Rectal smooth muscle tissue (tissue), 1 donor: ENCODE measurements at regions not wholly inside any gene's neighbourhood (a gene's known extent, or its start where the extent isn't known, plus 50 kb on each side); places are given as distances from the start of the nearest gene placed in this dataset.

Experiments used
- H3K27ac ChIP-seq: one replicate; pipeline ENCODE4 v1.7.0; 2013; ENCODE audit warnings: low read depth, low read length, inconsistent platforms
- H3K27me3 ChIP-seq: one replicate; pipeline ENCODE4 v1.7.0; 2013; ENCODE audit warnings: low read length; ENCODE audit not compliant: control insufficient read depth, insufficient read depth
- H3K36me3 ChIP-seq: one replicate; pipeline ENCODE4 v1.7.0; 2013; ENCODE audit warnings: low read length; ENCODE audit not compliant: control insufficient read depth, insufficient read depth
- H3K4me1 ChIP-seq: one replicate; pipeline ENCODE4 v1.7.0; 2013; ENCODE audit warnings: low read length; ENCODE audit not compliant: control insufficient read depth, insufficient read depth
- H3K4me3 ChIP-seq: one replicate; pipeline ENCODE4 v1.7.0; 2013; ENCODE audit warnings: low read length
- H3K9ac ChIP-seq: one replicate; pipeline ENCODE4 v1.7.0; 2013; ENCODE audit warnings: low read length

DNA sequence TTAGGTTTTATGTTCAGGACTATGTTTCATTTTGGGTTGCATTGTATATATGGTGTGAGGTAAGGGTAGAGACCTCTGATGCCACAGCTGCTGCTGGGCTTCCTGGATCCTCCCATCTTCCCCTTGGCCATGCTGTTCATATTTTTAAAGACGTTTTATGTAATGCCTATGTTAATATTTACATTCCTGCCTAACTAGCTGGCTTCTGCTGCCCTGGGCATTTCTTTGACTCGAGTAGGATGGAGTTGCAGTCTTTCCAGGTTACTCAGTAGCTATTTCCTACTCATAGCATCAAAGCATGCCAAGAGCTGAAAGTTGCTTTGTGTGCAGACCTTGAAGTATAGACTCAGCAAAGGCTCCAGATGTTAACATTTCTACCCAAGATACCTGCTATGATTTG, 220.5 kb upstream of the CADM1 start:
- no peak overlapping the region for H3K9ac ChIP-seq
- no peaks in the 10 kb centered on the region for H3K27me3 ChIP-seq
- no peak overlapping the region for H3K27ac ChIP-seq
- H3K36me3 ChIP-seq = no peaks in the 10 kb centered on the region
- H3K4me3 ChIP-seq = no peak overlapping the region
- no peaks in the 10 kb centered on the region for H3K4me1 ChIP-seq

DNA sequence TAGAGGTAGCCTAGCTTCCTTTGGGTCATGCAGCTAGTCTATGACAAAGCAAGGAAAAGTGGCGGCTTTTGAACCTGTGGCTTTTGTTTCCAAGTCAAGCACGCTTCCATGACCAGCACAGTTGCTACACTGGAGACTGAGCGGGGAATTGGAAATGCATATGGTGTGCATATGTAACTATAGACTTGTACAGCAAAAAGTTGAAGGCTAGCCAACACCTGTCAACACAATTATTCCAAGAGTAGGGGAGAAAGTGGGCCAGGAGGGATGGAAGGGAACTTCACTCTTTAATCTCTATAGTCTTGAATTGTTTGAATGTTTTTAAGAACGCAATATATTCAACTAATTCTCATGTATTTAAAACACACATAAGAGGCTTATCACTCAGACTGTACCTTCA, 218.5 kb upstream of the CADM1 start:
- Histone ChIP-seq H3K9ac (no peak overlapping the region), H3K4me1 (no peaks in the 10 kb centered on the region), H3K27ac (no peak overlapping the region), H3K36me3 (no peaks in the 10 kb centered on the region), H3K4me3 (no peak overlapping the region), H3K27me3 (no peaks in the 10 kb centered on the region)

DNA sequence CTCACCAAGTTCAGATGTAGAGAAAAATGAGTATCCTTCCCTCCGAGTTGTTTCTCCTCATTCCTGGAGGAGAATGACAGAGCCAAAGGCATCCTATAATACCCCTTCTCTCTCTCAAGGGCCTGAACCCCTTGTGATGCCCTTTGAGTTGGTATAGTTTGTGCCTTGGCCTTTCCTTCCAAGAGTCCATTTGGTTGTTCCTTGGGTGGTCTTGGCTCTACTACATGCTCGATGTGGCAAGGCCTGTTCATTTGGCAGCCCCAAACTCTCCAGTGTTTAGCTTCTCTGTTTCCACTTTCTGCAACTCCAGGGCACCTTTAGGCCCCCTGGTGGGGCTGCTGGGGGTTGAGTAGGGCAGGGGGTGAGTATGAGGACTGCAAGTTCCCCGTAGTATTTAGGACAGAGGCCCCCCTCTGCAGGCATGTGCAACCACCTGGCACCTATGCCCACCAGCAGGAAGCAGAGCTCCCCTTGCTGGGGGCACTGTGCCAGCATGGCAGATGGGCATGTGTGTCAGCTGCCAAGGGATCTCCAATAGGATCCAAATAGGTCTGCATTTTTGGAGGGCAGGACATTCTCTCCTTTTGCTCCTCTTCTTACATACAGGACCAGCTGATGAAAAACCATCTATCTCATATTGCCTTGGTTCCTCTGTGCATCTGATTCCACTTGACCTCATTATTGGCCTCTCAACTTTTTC, 217.2 kb upstream of the CADM1 start:
- H3K4me1 ChIP-seq = no peaks in the 10 kb centered on the region
- no peaks in the 10 kb centered on the region for H3K27me3 ChIP-seq
- H3K4me3 ChIP-seq = no peak overlapping the region
- no peaks in the 10 kb centered on the region for H3K36me3 ChIP-seq
- H3K27ac ChIP-seq = no peak overlapping the region
- H3K9ac ChIP-seq = no peak overlapping the region

DNA sequence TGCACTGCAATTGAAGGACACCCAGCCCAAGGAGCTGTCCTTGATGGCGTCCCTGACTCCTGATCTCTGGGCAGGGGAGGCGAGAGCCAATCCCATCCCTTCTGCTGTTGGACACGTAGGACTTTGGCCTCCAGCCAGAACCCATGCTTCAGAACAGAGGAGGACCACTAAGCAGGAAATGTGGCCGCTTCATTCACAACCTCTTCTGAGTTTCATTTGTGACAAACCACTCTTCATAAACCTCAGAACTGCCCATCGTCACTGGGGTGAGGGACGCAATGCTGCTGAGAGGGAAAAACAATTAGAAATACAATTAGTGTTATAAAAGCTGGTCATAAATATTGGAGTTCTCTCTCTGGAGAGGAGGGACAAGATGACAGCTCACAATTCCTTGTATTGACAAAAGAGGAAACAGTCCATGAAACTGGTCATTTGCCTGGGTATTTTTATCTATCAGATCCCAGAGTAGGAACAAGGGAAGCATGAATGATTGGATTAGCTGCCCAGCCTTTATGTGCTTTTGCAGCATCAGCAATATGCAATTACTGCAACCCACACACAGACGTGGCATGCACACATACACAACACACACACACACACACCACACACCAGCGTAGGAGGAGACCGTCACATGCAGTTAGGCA, 216.5 kb upstream of the CADM1 start:
- H3K9ac ChIP-seq = no peak overlapping the region
- H3K4me1 ChIP-seq = no peaks in the 10 kb centered on the region
- no peaks in the 10 kb centered on the region for H3K27me3 ChIP-seq
- H3K36me3 ChIP-seq = no peaks in the 10 kb centered on the region
- no peak overlapping the region for H3K27ac ChIP-seq
- H3K4me3 ChIP-seq = no peak overlapping the region

DNA sequence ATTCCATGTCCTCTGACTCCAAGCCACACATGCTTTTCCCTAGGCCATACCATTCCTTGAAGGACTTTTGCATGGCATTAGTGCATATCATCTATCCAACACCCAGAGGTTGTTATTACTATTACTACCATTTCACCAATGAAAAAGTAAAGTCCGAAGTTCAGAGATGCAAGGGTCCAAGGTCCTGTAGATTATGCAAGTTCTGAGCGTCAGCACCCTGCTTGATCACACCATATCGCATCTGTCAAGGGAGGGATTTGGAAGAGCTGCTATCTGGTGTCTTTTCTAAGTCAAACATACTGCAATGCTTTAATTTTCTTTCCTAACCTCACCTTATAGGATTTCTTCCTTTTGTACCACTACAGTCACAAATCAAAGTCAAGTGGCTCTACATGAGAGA, 214.7 kb upstream of the CADM1 start:
- Histone ChIP-seq H3K4me1 (no peaks in the 10 kb centered on the region), H3K27ac (no peak overlapping the region), H3K36me3 (no peaks in the 10 kb centered on the region), H3K9ac (no peak overlapping the region), H3K4me3 (no peak overlapping the region), H3K27me3 (no peaks in the 10 kb centered on the region)

DNA sequence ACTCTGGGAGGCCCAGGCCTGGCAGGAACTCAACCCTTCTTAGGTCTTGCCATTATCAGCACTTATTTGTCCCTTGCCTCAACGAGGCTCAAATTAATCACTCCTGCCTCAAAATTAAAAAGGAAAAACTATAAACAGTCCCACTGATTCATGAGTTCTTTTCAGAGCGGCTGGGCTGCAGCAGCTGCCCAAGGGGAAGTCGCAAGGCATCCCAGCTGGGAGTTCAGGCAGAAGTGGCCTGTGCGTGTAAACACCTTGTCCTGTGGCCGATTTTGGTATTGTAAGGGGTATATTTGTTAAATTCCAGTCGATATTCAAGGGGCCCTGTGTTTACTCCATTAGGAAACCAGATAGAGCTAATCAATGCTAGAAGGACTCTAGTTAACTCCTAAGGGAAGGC, 213.9 kb upstream of the CADM1 start:
- H3K9ac ChIP-seq = no peak overlapping the region
- no peaks in the 10 kb centered on the region for H3K4me1 ChIP-seq
- no peak overlapping the region for H3K4me3 ChIP-seq
- no peaks in the 10 kb centered on the region for H3K27me3 ChIP-seq
- no peaks in the 10 kb centered on the region for H3K36me3 ChIP-seq
- no peak overlapping the region for H3K27ac ChIP-seq

DNA sequence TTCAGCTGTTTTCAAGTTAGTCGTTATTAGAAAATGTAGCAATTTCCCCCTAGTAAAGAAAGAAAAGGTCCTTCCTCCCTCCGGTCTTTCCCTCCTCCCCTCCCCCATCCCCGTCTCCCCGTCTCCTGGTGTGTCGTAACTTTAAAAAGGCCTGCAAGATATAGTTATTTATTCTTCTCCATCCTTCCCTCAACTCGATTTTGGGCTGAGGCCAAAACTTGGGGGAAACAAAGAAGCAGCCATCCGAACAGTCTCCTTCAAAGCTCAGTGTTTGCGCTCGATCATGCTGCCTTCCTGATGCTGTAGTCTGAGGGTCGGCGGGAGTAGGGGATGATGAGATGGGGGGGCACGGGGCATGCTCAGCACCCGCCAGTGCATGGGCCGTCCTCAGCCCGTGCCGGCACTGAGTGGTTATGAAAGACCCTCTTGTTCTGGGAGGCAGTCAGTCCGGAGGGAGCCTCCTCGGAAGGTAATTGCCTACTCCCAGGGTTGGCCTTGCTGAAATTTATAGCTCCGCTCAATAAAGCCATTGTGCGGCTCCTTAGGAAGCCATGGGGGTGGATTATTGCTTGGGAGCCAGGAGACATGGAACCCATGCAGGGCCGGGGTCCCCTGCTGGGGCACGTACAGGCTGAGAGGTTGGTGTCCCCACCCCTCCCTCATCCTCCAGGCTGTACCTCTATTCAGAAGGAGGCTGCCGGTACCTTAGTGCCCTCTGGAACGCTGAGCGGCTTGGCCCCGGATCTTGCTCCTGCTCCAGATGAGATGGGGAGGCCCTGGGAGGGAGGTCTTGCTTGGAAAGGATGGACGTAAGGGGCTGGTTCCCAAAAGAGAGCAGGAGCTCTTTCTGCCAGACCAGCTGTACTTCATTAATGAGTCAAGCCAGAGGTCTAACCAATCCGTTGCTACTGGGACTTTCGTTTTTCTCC, 212.7 kb upstream of the CADM1 start:
- H3K4me3 ChIP-seq = no peak overlapping the region
- H3K27me3 ChIP-seq = no peaks in the 10 kb centered on the region
- H3K4me1 ChIP-seq = no peaks in the 10 kb centered on the region
- no peak overlapping the region for H3K9ac ChIP-seq
- no peak overlapping the region for H3K27ac ChIP-seq
- no peaks in the 10 kb centered on the region for H3K36me3 ChIP-seq

DNA sequence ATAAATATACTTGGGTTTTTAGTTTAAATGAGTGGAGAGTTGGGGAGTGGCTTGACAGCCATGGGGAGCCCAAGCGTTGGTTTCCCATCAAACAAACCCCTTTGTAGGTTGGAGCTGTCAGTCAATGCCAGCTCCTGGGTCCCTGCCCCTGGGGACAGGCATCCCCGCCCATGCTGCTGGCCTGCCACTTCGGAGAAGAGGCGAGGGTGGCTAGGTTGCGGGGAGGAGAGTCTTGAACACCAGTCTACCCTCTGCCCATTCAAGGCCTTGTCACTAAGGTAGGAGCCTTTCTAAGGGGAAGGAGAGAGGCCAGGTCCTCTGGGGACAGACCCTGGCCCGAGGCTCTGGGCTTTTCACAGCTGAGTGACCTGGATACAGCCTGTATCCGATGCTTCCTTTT, 211.9 kb upstream of the CADM1 start:
- no peak overlapping the region for H3K4me3 ChIP-seq
- H3K27ac ChIP-seq = no peak overlapping the region
- no peaks in the 10 kb centered on the region for H3K4me1 ChIP-seq
- H3K27me3 ChIP-seq = no peaks in the 10 kb centered on the region
- no peak overlapping the region for H3K9ac ChIP-seq
- H3K36me3 ChIP-seq = no peaks in the 10 kb centered on the region

DNA sequence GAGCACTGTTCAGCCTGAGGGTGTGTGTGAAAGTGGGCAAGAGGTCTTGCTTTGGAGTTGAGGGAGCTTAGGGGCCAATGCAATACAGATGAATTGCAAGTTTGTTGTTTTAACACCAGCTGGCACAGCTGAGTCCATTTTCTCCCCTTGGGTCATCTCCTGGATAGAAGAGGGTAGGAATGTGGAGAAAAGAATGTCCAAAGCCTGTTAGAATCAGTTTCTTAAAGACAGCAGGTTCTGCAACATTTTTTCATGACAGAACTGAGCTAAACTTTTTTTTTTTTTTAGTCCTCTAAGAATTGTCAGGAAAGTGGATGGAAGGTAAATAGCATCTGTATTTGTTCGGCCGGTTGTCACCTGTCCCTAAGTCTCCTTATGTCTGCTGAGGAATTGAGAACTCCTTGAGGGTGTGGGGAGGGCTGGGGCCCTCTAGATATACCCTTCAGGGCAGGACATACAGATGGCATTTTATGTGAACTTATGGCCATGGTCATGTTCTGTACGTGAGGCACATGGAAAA, 211.1 kb upstream of the CADM1 start:
- Histone ChIP-seq H3K36me3 (no peaks in the 10 kb centered on the region), H3K4me3 (no peak overlapping the region), H3K27ac (no peak overlapping the region), H3K4me1 (no peaks in the 10 kb centered on the region), H3K27me3 (no peaks in the 10 kb centered on the region), H3K9ac (no peak overlapping the region)

DNA sequence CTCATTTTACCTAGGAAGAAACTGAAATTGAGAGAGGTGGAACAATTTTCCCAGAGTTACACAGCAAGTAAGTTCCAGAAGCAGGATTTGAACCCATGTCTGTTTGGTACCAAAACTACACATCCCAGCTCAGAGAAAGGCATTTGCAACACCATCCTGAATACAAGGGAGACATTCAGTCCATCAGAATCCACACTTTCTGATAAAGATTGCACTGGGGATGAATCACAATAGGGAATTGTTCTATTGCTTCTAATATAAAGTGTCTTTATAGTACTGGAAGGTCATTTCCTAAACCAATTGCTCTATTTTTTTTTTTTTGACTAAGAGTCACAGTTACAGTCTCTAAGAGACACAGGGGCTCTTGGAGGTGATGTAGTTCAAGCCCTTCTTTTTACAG, 208.1 kb upstream of the CADM1 start:
- no peak overlapping the region for H3K9ac ChIP-seq
- no peaks in the 10 kb centered on the region for H3K36me3 ChIP-seq
- no peak overlapping the region for H3K27ac ChIP-seq
- no peaks in the 10 kb centered on the region for H3K27me3 ChIP-seq
- no peaks in the 10 kb centered on the region for H3K4me1 ChIP-seq
- H3K4me3 ChIP-seq = no peak overlapping the region

DNA sequence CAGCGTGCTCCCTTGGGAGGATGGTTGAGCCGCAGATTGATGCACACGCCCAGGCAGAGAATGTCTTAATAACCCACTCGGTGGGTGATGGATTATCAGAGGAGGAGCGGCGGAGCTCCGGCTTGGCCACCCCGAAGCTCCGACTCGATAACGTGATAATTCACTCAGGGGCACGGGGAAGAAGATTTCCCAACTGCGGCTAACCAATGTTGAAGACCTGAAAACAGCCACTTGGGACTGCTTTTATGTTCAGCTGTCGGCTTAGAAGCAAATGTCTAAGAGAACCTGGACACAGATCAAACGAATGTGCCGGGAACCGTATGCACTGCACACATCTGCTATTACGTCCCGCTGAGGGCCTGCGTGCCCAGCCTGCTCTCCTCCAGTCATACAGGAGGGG, 206.8 kb upstream of the CADM1 start:
- no peak overlapping the region for H3K9ac ChIP-seq

DNA sequence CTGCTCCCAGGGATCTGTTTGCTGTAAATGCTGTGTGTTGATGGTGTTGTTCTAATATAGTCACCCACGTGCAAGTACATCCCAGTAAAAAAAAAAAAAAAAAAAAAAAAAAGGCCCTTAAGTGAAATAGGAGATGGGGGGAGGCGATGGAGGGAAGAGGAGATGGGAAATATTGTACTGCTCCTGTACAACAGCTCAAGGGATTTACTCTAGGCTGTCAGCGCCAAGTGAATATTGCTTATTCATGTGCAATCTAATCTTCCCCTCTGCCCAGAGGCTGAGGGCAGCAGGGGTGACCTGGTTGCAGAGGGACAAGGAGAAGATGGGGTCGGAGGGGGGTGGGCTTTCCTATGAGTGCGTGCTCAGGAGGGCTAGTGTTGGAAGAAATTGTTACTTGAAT, 206.2 kb upstream of the CADM1 start:
- Histone ChIP-seq H3K4me1 (no peaks in the 10 kb centered on the region), H3K9ac (no peak overlapping the region), H3K36me3 (no peaks in the 10 kb centered on the region), H3K27ac (no peak overlapping the region), H3K27me3 (no peaks in the 10 kb centered on the region), H3K4me3 (no peak overlapping the region)

More for the DNA sequence above, 206.8 kb upstream of the CADM1 start:
- Histone ChIP-seq H3K27me3 (no peaks in the 10 kb centered on the region), H3K36me3 (no peaks in the 10 kb centered on the region), H3K4me3 (no peak overlapping the region), H3K4me1 (no peaks in the 10 kb centered on the region), H3K27ac (no peak overlapping the region)
